ENCODE measurements at regions not wholly inside any gene's neighbourhood (a gene's known extent, or its start where the extent isn't known, plus 50 kb on each side); places are given as distances from the start of the nearest gene placed in this dataset.
"Not testable (repeated sequence)": the region's sequence is repeated elsewhere in the genome, so short reads cannot be mapped to it uniquely, and the experiment has no call there.

DNA sequence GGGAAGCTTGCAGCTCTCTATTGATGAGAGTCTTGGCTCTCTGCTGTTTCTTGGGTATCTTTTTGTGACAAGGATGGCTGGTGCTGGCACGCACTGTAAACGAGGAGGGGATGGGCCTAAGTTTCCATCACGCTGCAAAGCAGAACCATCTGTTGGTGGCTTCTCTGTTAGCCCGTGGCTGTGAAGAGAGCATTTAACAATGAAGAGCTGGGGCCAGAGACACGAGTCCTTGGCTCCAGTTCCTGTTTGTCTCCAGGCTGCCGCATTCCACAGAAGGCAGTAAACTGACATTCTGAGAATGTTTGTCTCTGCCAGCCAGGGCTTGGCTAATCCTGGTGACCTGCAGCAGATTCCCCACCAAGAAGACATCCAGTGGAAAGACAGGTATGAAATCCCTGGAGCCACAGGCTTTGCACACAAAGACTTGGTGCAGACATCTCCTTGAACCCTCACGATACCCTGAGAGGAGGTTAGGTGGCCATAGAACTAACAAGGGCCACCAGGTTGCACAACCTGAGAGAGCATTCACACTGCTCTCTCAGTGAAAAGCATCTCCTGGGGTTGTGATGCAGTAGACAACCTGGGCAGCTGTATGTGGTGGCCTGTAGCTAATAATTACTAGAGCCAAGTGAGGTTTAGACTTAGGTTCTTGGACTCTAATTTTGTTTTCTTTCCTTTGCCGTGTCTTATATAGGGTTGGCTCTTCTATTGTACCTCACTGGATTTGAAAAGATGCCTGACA lies 130.9 kb downstream of the ASB7 start (continued):
- TF ChIP-seq FOSL1 (IDR thresholded peaks at IDR 0.05; ENCODE audit: insufficient read depth, low read depth, low read length), result no peak
- TF ChIP-seq CHD1 (IDR thresholded peaks at IDR 0.05; ENCODE audit: low read depth, low read length), result no peak
- no peak for TF ChIP-seq RBBP5 (IDR thresholded peaks at IDR 0.05; ENCODE audit: borderline replicate concordance, low read depth, low read length)

DNA sequence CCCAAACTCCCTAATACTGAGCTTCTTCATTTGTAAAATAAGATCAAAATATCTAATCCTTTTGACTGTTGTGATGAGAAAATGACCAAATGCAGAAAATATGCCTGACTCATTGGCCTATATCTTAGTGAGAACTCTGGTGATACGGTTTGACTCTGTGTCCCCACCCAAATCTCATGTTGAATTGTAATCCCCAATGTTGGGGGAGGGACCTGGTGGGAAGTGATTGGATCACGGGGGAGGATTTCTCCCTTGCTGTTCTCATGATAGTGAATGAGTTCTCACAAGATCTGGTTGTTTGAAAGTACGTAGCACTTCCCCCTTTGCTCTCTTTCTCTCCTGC lies 131.4 kb downstream of the ASB7 start:
- H2BK12ac ChIP-seq (ENCODE audit: low read depth, low read length); H4K91ac ChIP-seq (replicated peaks; ENCODE audit: insufficient read length, low read length); H2BK120ac ChIP-seq (replicated peaks; ENCODE audit: low read depth, low read length); H3K4me2 ChIP-seq (ENCODE audit: insufficient read depth in 1 of 2, low read depth in 2 of 2, low read length in 2 of 2); H3K14ac ChIP-seq (ENCODE audit: insufficient read length); H2BK15ac ChIP-seq (ENCODE audit: low read length); FAIRE-seq; H3K18ac ChIP-seq (ENCODE audit: extremely low read depth, low read length); H3K9ac ChIP-seq (replicated peaks in 1 of 4; ENCODE audit: extremely low read depth in 1 of 4, low read depth in 3 of 4, low read length in 3 of 4); H3K4ac ChIP-seq (replicated peaks; ENCODE audit: insufficient read length, low read depth, low read length); H3K27ac ChIP-seq (ENCODE audit: low read depth, low read length); H3K36me3 ChIP-seq (ENCODE audit: control insufficient read depth in 2 of 4, insufficient read depth in 4 of 4, low read length in 3 of 4); H3K23ac ChIP-seq (ENCODE audit: insufficient read length); H4K8ac ChIP-seq (ENCODE audit: extremely low read depth, insufficient read depth, low read length); H4K5ac ChIP-seq (ENCODE audit: insufficient read length, low read depth, low read length); H3K4me3 ChIP-seq (ENCODE audit: extremely low read depth in 1 of 4, insufficient read depth in 2 of 4, low read depth in 3 of 4, low read length in 4 of 4); H4K20me1 ChIP-seq (replicated peaks in 1 of 2; ENCODE audit: control insufficient read depth in 1 of 2, insufficient read depth in 2 of 2, low read length in 2 of 2); H2BK20ac ChIP-seq (ENCODE audit: low read length); POLR2A ChIA-PET (ENCODE audit: partially characterized antibody); H2AFZ ChIP-seq (ENCODE audit: low read length); H2BK5ac ChIP-seq (ENCODE audit: low read depth, low read length); H3K56ac ChIP-seq (replicated peaks; ENCODE audit: insufficient read length, low read depth, low read length); H3K9me3 ChIP-seq (ENCODE audit: insufficient read depth in 2 of 2, low read depth in 1 of 2, low read length in 1 of 2); H3K79me2 ChIP-seq (ENCODE audit: control insufficient read depth in 1 of 2, insufficient read depth in 2 of 2, low read length in 2 of 2); H3K79me1 ChIP-seq (ENCODE audit: low read depth, low read length); H3K27me3 ChIP-seq (replicated peaks in 1 of 4; ENCODE audit: control insufficient read depth in 3 of 4, extremely low read depth in 1 of 4, insufficient read depth in 3 of 4, low read length in 3 of 4); H3K4me1 ChIP-seq (replicated peaks in 1 of 4; ENCODE audit: control insufficient read depth in 3 of 4, insufficient read depth in 4 of 4, low read length in 3 of 4); H3K23me2 ChIP-seq (ENCODE audit: low read depth, low read length); H2AK5ac ChIP-seq (ENCODE audit: low read depth, low read length); DNase-seq (ENCODE audit: low read depth in 1 of 2, low spot score in 2 of 2): not testable (repeated sequence)
- CTCF ChIA-PET (ENCODE audit: partially characterized antibody), result interaction anchor here (0.6 to 8.9 kb wide), 6 partner anchors 59 to 275 kb away, joined by 3 to 95 read pairs (median 4); no protein-coding TSS in a partner anchor
- WGBS, 2 experiments (ENCODE audit: extremely low coverage in 1 of 2, insufficient coverage in 1 of 2, insufficient read length in 1 of 2, insufficient replicate concordance in 2 of 2, low coverage in 1 of 2, low lambda C conversion rate in 2 of 2, missing lambda C conversion rate in 1 of 2), result 76% methylated on average over 3 of the region's 3 CpGs; no CpG with 5 or more reads in 1 of the 2 experiments

All from H1 (cell line).